ENCODE measurements at regions not wholly inside any gene's neighbourhood (a gene's known extent, or its start where the extent isn't known, plus 50 kb on each side); places are given as distances from the start of the nearest gene placed in this dataset.

GRCh38 chrX:5080791-5081190 lies 1147.9 kb downstream of the NLGN4X start:
- TF ChIP-seq YY1 (IDR thresholded peaks at IDR 0.05), result no peak
- no peak for TF ChIP-seq REST (IDR thresholded peaks at IDR 0.05)
- TF ChIP-seq CTCF (IDR thresholded peaks at IDR 0.05; ENCODE audit: low read depth, low read length, missing input control), result no peak
- no peak for TF ChIP-seq GABPA (IDR thresholded peaks at IDR 0.05 in 1 of 2, conservative IDR thresholded peaks at IDR 0.05 in 1 of 2)
- TF ChIP-seq RAD21 (IDR thresholded peaks at IDR 0.05), result no peak
- TF ChIP-seq TAF1 (conservative IDR thresholded peaks at IDR 0.05), result no peak
- no peak for TF ChIP-seq MAX (IDR thresholded peaks at IDR 0.05)
- no peak for TF ChIP-seq EGR1 (IDR thresholded peaks at IDR 0.05; ENCODE audit: low read depth in 2 of 2)
- no peak for TF ChIP-seq ATF3 (IDR thresholded peaks at IDR 0.05)
- TF ChIP-seq HNF4G (IDR thresholded peaks at IDR 0.05), result no peak
- no peak for TF ChIP-seq ZBTB33 (IDR thresholded peaks at IDR 0.05)
- no peak for TF ChIP-seq RXRA (IDR thresholded peaks at IDR 0.05)

Data from liver (tissue), 3 donors.